DMS153 treated with DMSO at 0.1 percent for 48 hours (cell line): ENCODE measurements at regions not wholly inside any gene's neighbourhood (a gene's known extent, or its start where the extent isn't known, plus 50 kb on each side); places are given as distances from the start of the nearest gene placed in this dataset.
"Not testable (repeated sequence)": the region's sequence is repeated elsewhere in the genome, so short reads cannot be mapped to it uniquely, and the experiment has no call there.

Source experiments
- DNase-seq: peaks from one replicate; lab custom pipeline; 2025; ENCODE audit not compliant: unreplicated experiment; lab: John Stamatoyannopoulos, UW

- not testable (repeated sequence) for DNase-seq
These were observed 277.8 kb upstream of the ARHGAP42 start for GRCh38 chr11:100409267-100409666.

- DNase-seq = no peak
These were observed 267.6 kb upstream of the ARHGAP42 start for GRCh38 chr11:100419518-100419917.

DNA sequence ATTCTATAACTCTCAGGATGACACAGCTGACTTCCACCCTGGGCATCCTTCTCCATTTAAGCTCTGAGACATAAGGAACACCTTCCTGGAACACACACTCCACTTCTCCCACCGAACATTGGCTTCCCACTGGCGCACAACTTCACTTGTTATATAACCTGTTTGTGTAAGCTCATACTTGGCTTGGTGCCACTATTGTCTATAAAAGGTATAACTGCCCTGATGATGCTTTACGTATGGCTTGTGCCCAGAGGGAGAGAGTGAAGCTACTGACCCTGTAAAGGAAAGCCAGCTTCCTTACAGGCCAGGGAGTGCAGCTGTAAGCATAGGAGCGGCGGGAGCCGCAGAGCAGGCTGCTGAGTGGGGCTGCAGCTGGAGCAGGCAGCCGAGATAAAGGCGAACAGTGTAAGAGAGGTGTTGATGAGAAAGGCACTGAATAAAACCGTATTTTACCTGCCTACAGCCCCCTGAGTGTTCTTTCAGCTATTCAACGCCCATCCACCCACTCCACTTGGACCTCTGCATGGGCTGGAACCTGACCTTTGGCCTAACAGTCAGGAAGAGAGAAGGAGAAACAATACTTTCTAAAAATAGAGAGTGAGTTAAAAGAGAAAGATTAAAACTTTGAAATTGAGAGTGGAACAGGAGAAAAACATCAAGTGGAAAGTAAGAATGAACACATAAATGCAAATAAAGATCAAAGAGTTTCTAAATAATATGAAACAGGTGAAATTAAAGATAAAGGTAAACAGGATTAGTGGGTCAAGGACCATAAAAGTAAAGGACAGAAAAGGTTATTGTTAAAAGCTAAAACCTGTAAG is 252.1 kb upstream of the ARHGAP42 start:
- no peak for DNase-seq

DNA sequence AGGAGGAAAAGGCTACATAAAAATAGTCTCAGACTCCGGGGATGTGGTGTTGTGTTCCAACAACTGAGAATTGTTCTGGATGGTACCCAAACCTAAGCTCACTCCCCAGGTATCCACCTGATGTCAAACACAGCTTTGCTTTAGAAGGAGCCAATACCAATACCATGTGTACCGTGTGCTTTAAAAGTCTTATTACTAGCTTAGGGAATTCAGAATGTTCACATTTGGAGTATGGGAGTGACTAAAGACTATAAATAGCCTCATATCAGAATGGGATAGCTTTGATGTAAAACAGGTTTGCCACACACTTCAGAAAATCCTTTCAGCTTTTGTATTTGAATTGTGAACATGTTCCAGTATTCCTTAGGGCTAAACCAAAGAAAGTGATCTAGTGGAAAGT is 248.7 kb upstream of the ARHGAP42 start:
- no peak for DNase-seq

DNA sequence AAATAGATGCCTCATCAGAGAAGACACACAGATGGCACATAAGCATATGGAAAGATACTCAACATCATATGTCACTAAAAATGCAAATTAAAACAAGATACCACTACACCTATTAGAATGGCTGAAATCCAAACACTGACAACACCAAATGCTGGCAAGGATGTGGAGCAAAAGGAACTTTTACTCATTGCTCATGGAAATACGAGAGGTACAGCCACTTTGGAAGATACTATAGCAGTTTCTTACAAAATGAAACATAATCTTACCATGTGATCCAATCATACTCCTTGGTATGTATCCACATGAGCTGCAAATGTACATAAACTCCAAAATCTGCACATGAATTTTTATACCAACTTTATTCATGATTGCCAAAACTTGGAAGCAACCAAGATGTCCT is 246.0 kb upstream of the ARHGAP42 start:
- DNase-seq = no peak

GRCh38 chr11:100442017-100442416 is 245.1 kb upstream of the ARHGAP42 start:
- no peak for DNase-seq

DNA sequence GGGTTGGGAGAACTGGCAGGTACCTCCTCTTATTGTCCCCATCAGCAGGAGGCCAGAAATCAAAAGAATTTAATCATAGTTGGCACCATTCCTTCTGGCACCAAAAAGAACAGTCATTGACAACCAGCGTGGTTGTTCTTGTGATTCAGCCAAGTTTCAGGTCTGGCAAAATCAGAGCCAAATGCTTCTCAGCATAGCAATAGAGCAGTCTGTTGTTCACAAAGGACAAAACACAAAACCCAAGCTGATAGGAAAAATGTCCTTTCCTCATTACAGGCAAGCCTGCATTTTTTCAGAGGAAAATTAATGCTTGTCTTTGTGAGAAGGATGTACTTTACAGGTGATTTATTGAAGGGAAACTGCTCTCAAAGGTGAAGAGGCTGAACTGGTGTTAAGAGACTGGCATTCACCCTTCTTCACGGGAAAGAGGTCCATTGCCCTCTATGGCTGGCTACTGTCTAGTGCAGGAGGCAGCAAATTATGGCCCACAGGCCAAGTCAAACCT is 241.8 kb upstream of the ARHGAP42 start:
- peak; percentile 33 for DNase-seq

DNA sequence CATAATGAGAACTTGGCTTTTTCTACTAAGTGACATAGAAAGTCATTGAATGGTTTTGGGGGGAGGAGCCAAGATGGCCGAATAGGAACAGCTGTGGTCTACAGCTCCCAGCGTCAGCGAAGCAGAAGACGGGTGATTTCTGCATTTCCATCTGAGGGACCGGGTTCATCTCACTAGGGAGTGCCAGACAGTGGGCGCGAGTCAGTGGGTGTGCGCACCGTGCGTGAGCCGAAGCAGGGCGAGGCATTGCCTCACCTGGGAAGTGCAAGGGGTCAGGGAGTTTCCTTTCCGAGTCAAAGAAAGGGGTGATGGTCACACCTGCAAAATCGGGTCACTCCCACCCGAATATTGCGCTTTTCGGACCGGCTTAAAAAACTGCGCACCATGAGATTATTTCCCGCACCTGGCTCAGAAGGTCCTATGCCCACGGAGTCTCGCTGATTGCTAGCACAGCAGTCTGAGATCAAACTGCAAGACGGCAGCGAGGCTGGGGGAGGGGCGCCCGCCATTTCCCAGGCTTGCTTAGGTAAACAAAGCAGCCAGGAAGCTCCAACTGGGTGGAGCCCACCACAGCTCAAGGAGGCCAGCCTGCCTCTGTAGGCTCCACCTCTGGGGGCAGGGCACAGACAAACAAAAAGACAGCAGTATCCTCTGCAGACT is 235.2 kb upstream of the ARHGAP42 start:
- DNase-seq = not testable (repeated sequence)

GRCh38 chr11:100459811-100460210 is 227.3 kb upstream of the ARHGAP42 start:
- DNase-seq = no peak

- no peak for DNase-seq
These were observed 226.7 kb upstream of the ARHGAP42 start for GRCh38 chr11:100460426-100460825.

DNA sequence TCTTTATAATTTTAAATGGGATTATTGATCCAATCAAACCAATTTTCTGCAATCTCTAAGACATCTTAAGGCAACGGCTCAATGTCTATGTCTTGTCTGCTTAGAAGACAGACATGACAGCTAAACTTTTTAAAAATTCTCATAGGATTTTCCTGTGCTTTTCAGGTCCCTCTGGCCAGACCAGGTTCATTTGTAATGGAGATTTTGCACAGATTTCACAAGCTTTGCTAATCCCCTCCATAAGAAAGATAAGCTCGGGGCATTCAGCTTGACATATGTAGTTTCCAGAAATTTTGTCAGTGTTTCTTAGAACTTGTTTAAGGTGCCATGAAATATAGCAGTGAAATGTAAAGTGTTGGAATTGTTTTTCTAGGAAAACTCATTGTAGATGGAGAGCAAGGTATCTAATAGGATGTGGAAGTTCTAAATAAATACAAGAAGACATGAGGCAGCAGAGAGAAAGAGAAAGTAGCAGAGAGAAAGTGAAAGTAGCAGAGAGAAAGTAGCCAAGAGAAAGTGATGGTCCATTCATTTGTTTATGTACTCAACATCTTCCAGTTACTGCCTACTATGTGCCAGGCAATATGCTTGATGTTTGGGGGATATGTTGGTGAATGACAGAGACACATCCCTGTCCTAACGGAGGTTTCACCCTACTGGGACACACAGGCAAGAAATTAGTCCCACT is 219.1 kb upstream of the ARHGAP42 start:
- no peak for DNase-seq

DNA sequence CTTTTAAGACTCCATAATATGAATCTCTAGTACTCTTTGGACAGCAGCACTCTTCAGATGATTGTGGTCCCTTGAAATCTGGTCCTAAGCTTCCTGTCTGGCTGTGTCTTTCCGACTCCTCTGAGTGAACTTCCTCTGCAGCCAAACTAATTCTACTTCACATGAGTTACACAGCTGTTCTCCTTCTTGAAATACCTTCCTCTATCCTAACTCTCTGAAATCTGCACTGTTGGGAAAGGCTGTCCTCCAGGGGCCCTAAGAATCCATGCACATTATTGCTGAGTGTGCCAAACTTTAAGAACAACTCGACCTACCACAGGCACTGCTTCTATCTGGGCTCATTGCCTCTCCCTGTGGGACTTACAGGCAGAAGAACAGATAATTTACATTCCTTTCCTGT is 217.3 kb upstream of the ARHGAP42 start:
- no peak for DNase-seq

- no peak for DNase-seq
These were observed 214.2 kb upstream of the ARHGAP42 start for GRCh38 chr11:100472727-100473389.

DNA sequence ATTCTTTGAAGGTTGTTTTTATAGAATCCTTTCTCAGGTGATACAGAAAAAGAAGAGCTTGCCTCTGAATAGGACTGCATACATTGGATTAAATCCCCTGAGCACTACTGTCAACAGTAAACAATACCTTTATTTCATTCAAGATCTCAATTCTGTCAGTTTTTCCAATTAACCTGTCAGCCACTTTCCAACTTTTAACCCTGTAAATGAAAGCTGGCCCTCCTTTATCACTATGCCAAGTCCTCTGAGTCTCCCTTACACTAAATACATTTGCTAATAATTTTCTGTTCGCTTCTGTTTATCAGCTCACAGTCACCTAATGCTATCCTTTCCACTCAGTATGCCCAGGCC is 213.7 kb upstream of the ARHGAP42 start:
- DNase-seq = no peak

DNA sequence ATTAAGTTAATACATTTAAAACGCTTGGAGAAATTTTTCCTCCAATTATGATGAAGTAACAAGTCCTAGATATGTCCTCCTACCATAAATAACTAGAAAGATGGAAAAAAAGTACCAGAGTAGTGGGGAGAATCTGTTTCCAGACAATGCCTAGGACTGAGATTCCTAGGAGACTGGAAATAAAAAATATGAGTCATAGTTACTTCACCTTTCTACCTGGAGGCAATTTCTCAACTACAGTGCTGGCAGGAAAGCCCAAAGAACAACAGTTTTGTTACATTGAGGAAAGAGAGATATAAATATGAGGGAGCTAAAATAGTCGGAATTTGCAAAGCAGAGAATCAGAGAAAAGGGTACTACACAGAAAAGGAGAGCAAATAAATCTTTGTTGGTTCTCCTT is 202.1 kb upstream of the ARHGAP42 start:
- no peak for DNase-seq

GRCh38 chr11:100498780-100499179 is 188.3 kb upstream of the ARHGAP42 start:
- no peak for DNase-seq

DNA sequence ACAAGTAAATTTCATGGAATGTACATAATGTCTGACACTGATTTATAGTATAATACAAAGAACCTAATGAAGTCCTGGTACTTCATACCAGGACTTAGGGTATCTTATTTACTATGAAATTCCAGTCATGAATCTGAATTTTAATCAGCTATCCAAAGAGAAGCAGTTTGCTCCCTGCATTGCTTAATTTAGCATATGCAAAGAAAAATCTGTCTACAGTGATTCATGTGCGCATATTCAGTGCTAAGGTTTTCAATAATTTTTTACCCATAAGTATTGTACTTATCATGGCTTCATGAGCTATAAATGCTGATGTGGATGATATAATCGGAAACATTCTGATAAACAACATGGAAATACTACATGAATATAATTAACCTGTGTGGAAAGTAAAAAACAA is 185.6 kb upstream of the ARHGAP42 start:
- no peak for DNase-seq

DNA sequence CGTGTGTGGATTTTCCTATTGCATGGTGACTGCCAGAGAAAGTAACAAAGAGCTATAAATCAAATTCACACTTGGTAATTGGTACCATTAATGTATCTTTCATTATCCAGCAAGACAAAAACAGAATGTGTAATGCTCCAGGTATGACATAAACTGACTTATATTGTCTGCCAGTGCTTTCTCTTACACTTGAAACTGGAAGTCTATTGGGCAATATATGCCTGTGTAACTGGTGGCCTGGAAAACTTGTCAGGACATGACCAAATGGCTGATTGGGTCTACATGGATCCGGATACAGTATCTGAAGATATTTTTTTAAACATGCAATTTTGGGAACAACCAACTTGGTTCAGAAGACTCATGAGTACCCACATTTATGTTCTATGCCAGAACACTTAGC is 174.6 kb upstream of the ARHGAP42 start:
- DNase-seq = no peak

DNA sequence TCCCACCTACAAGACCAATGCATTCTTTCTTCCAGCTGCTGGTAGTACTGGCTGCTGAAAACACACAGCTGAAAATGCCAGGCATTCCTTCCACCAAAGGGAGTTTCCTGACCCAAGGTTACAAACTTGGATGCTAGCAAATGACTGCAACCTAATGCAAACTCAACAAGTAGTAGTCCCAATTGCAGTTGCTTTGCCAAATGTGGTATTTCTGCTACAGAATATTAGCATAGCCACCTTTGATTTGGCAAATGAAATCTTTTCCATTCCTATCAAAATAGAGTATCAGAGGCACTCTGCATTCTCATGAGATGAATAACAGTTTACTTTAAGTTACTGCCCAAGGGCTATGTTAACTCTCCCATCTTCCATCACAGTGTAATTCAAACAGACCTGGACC is 172.0 kb upstream of the ARHGAP42 start:
- DNase-seq = no peak

GRCh38 chr11:100525197-100525596 is 161.9 kb upstream of the ARHGAP42 start:
- no peak for DNase-seq

- DNase-seq = no peak
These were observed 161.5 kb upstream of the ARHGAP42 start for GRCh38 chr11:100525635-100526034.
